ENCODE measurements at regions not wholly inside any gene's neighbourhood (a gene's known extent, or its start where the extent isn't known, plus 50 kb on each side); places are given as distances from the start of the nearest gene placed in this dataset.

GRCh38 chr14:44369401-44370123, 137.5 kb downstream of the FSCB start:
- Histone ChIP-seq H3K18ac (ENCODE audit: low read length) (no peak overlapping the region), H3K14ac (ENCODE audit: low read length) (no peak overlapping the region), H3K9me3 (ENCODE audit: insufficient read depth, low read depth, low read length) (no peaks in the 10 kb centered on the region), H3K4me2 (ENCODE audit: low read length) (no peak overlapping the region), H3K9ac (ENCODE audit: low read length) (no peak overlapping the region), H3K79me2 (ENCODE audit: control insufficient read depth, insufficient read depth, low read length, poor library complexity) (no peaks in the 10 kb centered on the region), H2AFZ (ENCODE audit: insufficient read depth, low read length, poor library complexity) (no peak overlapping the region), H4K12ac (ENCODE audit: low read depth, low read length) (no peak overlapping the region), H3K4ac (ENCODE audit: low read depth, low read length) (no peak overlapping the region), H3K36me3 (ENCODE audit: control insufficient read depth in 1 of 2, insufficient read depth in 2 of 2, low read length in 2 of 2) (no peaks in the 10 kb centered on the region), H2BK12ac (ENCODE audit: low read length) (no peak overlapping the region), H4K91ac (ENCODE audit: low read depth, low read length) (no peak overlapping the region), H2AK5ac (ENCODE audit: low read length) (no peak overlapping the region), H4K8ac (ENCODE audit: low read depth, low read length) (no peak overlapping the region), H3K27ac (ENCODE audit: low read depth, low read length) (no peak overlapping the region), H3K4me1 (ENCODE audit: control insufficient read depth in 1 of 2, insufficient read depth in 2 of 2, low read length in 2 of 2) (no peaks in the 10 kb centered on the region), H2BK120ac (ENCODE audit: insufficient read depth, low read length, poor library complexity) (no peak overlapping the region), H3K4me3 (ENCODE audit: low read depth, low read length) (no peak overlapping the region), H3K27me3 (ENCODE audit: insufficient read depth, low read length) (no peaks in the 10 kb centered on the region), H2BK5ac (ENCODE audit: low read depth, low read length, poor library complexity) (no peak overlapping the region), H3K79me1 (ENCODE audit: low read length) (no peaks in the 10 kb centered on the region), H3K23ac (ENCODE audit: low read length) (no peak overlapping the region)
- no peak for DNase-seq

DNA sequence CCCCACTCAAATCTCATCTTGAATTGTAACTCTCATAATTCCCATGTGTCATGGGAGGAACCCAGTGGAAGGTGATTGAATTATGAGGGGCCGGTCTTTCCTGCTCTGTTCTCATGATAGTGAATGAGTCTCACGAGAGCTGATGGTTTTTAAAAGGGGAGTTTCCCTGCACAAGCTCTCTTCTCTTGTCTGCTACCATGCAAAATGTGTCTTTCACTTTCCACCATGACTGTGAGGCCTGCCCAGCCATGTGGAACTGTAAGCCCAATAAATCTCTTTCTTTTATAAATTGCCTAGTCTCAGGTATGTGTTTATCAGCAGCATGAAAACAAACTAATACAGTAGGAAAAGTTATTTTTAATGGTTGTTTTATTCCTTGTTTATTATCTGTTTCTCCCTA, 146.0 kb downstream of the FSCB start:
- Histone ChIP-seq H2BK5ac (ENCODE audit: low read depth, low read length, poor library complexity) (no peak overlapping the region), H3K23ac (ENCODE audit: low read length) (no peak overlapping the region), H3K4me2 (ENCODE audit: low read length) (no peak overlapping the region), H3K79me2 (ENCODE audit: control insufficient read depth, insufficient read depth, low read length, poor library complexity) (no peaks in the 10 kb centered on the region), H2BK120ac (ENCODE audit: insufficient read depth, low read length, poor library complexity) (no peak overlapping the region), H2AK5ac (ENCODE audit: low read length) (no peak overlapping the region), H3K18ac (ENCODE audit: low read length) (no peak overlapping the region), H2AFZ (ENCODE audit: insufficient read depth, low read length, poor library complexity) (no peak overlapping the region), H4K12ac (ENCODE audit: low read depth, low read length) (no peak overlapping the region), H3K36me3 (ENCODE audit: control insufficient read depth in 1 of 2, insufficient read depth in 2 of 2, low read length in 2 of 2) (no peaks in the 10 kb centered on the region), H3K79me1 (ENCODE audit: low read length) (no peaks in the 10 kb centered on the region), H3K4ac (ENCODE audit: low read depth, low read length) (no peak overlapping the region), H3K27me3 (ENCODE audit: insufficient read depth, low read length) (no peaks in the 10 kb centered on the region), H4K91ac (ENCODE audit: low read depth, low read length) (no peak overlapping the region), H3K4me1 (ENCODE audit: control insufficient read depth in 1 of 2, insufficient read depth in 2 of 2, low read length in 2 of 2) (no peaks in the 10 kb centered on the region), H3K14ac (ENCODE audit: low read length) (no peak overlapping the region), H4K8ac (ENCODE audit: low read depth, low read length) (no peak overlapping the region), H3K9me3 (ENCODE audit: insufficient read depth, low read depth, low read length) (no peaks in the 10 kb centered on the region), H2BK12ac (ENCODE audit: low read length) (no peak overlapping the region), H3K4me3 (ENCODE audit: low read depth, low read length) (no peak overlapping the region), H3K9ac (ENCODE audit: low read length) (no peak overlapping the region), H3K27ac (ENCODE audit: low read depth, low read length) (no peak overlapping the region)
- DNase-seq, result no peak
- no CpG with 5 or more reads among the region's 2 CpGs for WGBS (ENCODE audit: extremely low coverage, insufficient coverage, insufficient read length)

GRCh38 chr14:44353805-44354204, 153.3 kb downstream of the FSCB start:
- Histone ChIP-seq H3K9me3 (ENCODE audit: insufficient read depth, low read depth, low read length) (no peaks in the 10 kb centered on the region), H3K27ac (ENCODE audit: low read depth, low read length) (no peak overlapping the region), H3K4ac (ENCODE audit: low read depth, low read length) (no peak overlapping the region), H3K14ac (ENCODE audit: low read length) (no peak overlapping the region), H3K27me3 (ENCODE audit: insufficient read depth, low read length) (no peaks in the 10 kb centered on the region), H4K8ac (ENCODE audit: low read depth, low read length) (no peak overlapping the region), H2BK12ac (ENCODE audit: low read length) (no peak overlapping the region), H3K4me2 (ENCODE audit: low read length) (no peak overlapping the region), H3K23ac (ENCODE audit: low read length) (no peak overlapping the region), H3K4me1 (ENCODE audit: control insufficient read depth in 1 of 2, insufficient read depth in 2 of 2, low read length in 2 of 2) (no peaks in the 10 kb centered on the region), H4K91ac (ENCODE audit: low read depth, low read length) (no peak overlapping the region), H2AK5ac (ENCODE audit: low read length) (no peak overlapping the region), H4K12ac (ENCODE audit: low read depth, low read length) (no peak overlapping the region), H2BK120ac (ENCODE audit: insufficient read depth, low read length, poor library complexity) (no peak overlapping the region), H3K36me3 (ENCODE audit: control insufficient read depth in 1 of 2, insufficient read depth in 2 of 2, low read length in 2 of 2) (no peaks in the 10 kb centered on the region), H3K79me1 (ENCODE audit: low read length) (no peaks in the 10 kb centered on the region), H2AFZ (ENCODE audit: insufficient read depth, low read length, poor library complexity) (no peak overlapping the region), H2BK5ac (ENCODE audit: low read depth, low read length, poor library complexity) (no peak overlapping the region), H3K4me3 (ENCODE audit: low read depth, low read length) (no peak overlapping the region), H3K79me2 (ENCODE audit: control insufficient read depth, insufficient read depth, low read length, poor library complexity) (no peaks in the 10 kb centered on the region), H3K18ac (ENCODE audit: low read length) (no peak overlapping the region), H3K9ac (ENCODE audit: low read length) (no peak overlapping the region)
- DNase-seq, result peak in 1 of 2 donors; percentile 8
- WGBS (ENCODE audit: extremely low coverage, insufficient coverage, insufficient read length), result no CpG with 5 or more reads among the region's 3 CpGs

DNA sequence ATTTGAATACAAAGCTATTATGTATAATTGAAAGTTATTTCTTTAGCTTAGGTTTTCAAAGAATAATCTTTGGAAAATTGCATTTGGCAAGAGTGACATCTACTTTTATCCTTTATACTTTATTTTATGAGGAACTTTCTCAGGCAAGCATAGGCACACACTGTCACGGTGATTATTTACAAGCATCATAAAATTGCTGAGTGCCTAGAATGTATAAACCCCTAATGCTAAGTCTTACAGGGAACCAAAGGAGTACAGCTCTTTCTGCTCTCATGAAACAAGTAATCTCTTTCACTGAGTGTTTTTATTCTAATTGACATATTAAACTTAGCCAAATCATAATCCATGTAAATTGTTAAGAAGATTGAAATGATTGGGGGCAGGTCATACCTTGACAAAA, 154.9 kb downstream of the FSCB start:
- DNase-seq, result no peak
- no peak overlapping the region for H2AFZ ChIP-seq (ENCODE audit: insufficient read depth, low read length, poor library complexity)
- H3K36me3 ChIP-seq (ENCODE audit: control insufficient read depth in 1 of 2, insufficient read depth in 2 of 2, low read length in 2 of 2), result no peaks in the 10 kb centered on the region
- no peak overlapping the region for H4K8ac ChIP-seq (ENCODE audit: low read depth, low read length)
- H3K18ac ChIP-seq (ENCODE audit: low read length), result no peak overlapping the region
- no peak overlapping the region for H4K91ac ChIP-seq (ENCODE audit: low read depth, low read length)
- no peaks in the 10 kb centered on the region for H3K79me1 ChIP-seq (ENCODE audit: low read length)
- no peaks in the 10 kb centered on the region for H3K27me3 ChIP-seq (ENCODE audit: insufficient read depth, low read length)
- no peak overlapping the region for H2BK120ac ChIP-seq (ENCODE audit: insufficient read depth, low read length, poor library complexity)
- H3K79me2 ChIP-seq (ENCODE audit: control insufficient read depth, insufficient read depth, low read length, poor library complexity), result no peaks in the 10 kb centered on the region
- H3K4me2 ChIP-seq (ENCODE audit: low read length), result no peak overlapping the region
- H4K12ac ChIP-seq (ENCODE audit: low read depth, low read length), result no peak overlapping the region
- no peak overlapping the region for H3K4me3 ChIP-seq (ENCODE audit: low read depth, low read length)
- no peaks in the 10 kb centered on the region for H3K4me1 ChIP-seq (ENCODE audit: control insufficient read depth in 1 of 2, insufficient read depth in 2 of 2, low read length in 2 of 2)
- H2BK12ac ChIP-seq (ENCODE audit: low read length), result no peak overlapping the region
- H3K14ac ChIP-seq (ENCODE audit: low read length), result no peak overlapping the region
- no peak overlapping the region for H2BK5ac ChIP-seq (ENCODE audit: low read depth, low read length, poor library complexity)
- H2AK5ac ChIP-seq (ENCODE audit: low read length), result no peak overlapping the region
- H3K27ac ChIP-seq (ENCODE audit: low read depth, low read length), result no peak overlapping the region
- no CpG with 5 or more reads among the region's 1 CpG for WGBS (ENCODE audit: extremely low coverage, insufficient coverage, insufficient read length)
- no peak overlapping the region for H3K23ac ChIP-seq (ENCODE audit: low read length)
- peaks cover 2% of the 10 kb centered on the region for H3K9me3 ChIP-seq (ENCODE audit: insufficient read depth, low read depth, low read length)
- H3K9ac ChIP-seq (ENCODE audit: low read length), result no peak overlapping the region
- H3K4ac ChIP-seq (ENCODE audit: low read depth, low read length), result no peak overlapping the region
